Uterus (tissue), 3 donors: ENCODE measurements at regions not wholly inside any gene's neighbourhood (a gene's known extent, or its start where the extent isn't known, plus 50 kb on each side); places are given as distances from the start of the nearest gene placed in this dataset.
"Not testable (repeated sequence)": the region's sequence is repeated elsewhere in the genome, so short reads cannot be mapped to it uniquely, and the experiment has no call there.

Source experiments
- DNase-seq, 2 donors: peaks; one replicate each; pipeline ENCODE4 v3.0.0-alpha.2; 2019 to 2020
- H3K27ac ChIP-seq, 2 donors: fragments of 200-600 bp; sonication (generic); 1 replicate in 1 of 2; 2 replicates in 1 of 2; pipeline ENCODE4 v1.5.1; 2016 to 2018
- H3K27me3 ChIP-seq, 2 donors: fragments of 200-600 bp; sonication (generic); one replicate each; pipeline ENCODE4 v1.5.1; 2018 to 2019; ENCODE audit warnings: control low read depth in 1 of 2
- H3K36me3 ChIP-seq, 2 donors: fragments of 200-600 bp; sonication (generic); one replicate each; pipeline ENCODE4 v1.5.1; 2019; ENCODE audit warnings: control low read depth in 1 of 2
- H3K4me1 ChIP-seq, 2 donors: fragments of 200-600 bp; sonication (generic); one replicate each; pipeline ENCODE4 v1.5.1; 2018 to 2019; ENCODE audit warnings: control low read depth in 1 of 2
- H3K4me3 ChIP-seq, 2 donors: fragments of 200-600 bp; sonication (generic); 1 replicate in 1 of 2; 2 replicates in 1 of 2; pipeline ENCODE4 v1.5.1; 2018 to 2019; ENCODE audit warnings: mild to moderate bottlenecking in 1 of 2
- H3K9me3 ChIP-seq, 2 donors: fragments of 200-600 bp; sonication (generic); one replicate each; pipeline ENCODE4 v1.5.1; 2019; ENCODE audit warnings: control low read depth in 1 of 2
- POLR2A ChIP-seq, 2 donors: fragments of 450-650 bp; IDR thresholded peaks; one replicate each; pipeline ENCODE4 v1.6.1; 2016; ENCODE audit warnings: antibody characterized with exemption in 2 of 2, mild to moderate bottlenecking in 1 of 2, moderate library complexity in 1 of 2
- intact Hi-C: fragments of 100-400 bp; cut with DNase I; formaldehyde crosslinking; loops from one replicate; pipeline ENCODE4 v1.15.1; 2023; ENCODE audit warnings: low total_unique reads
- TF ChIP-seq, protein P1 (sequence below), 4 experiments: fragments of 200-600 bp in 2 of 4; fragments of 450-650 bp in 2 of 4; sonication (generic) in 2 of 4; IDR thresholded peaks; one replicate each; pipeline ENCODE4 v1.5.1; 2016 to 2019; ENCODE audit warnings: antibody characterized with exemption in 4 of 4, mild to moderate bottlenecking in 2 of 4, moderate library complexity in 1 of 4
- donor health status: DM: yes; HTN: yes; CAD: no.

DNA sequence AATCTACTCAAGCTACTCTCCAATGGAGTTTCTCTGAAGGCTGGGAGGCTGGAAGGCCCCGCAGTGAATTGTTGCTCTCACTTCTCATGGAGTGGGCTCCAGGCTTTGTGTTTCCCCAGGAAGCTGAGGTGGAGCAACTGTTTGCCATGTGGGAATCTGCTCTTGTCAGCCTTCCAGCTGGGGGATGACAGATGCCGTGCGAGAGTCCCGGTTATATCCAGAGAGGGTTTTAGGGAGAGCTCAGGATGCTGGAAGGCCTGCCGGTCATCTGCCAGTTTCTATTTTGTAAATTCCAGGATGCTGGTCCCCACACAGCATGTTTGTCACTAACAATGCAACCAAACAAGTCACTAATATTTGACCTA lies 98.2 kb upstream of the NAA20 start:
- Histone ChIP-seq H3K9me3 (no peaks in the 10 kb centered on the region), H3K27ac (no peak overlapping the region), H3K4me3 (no peak overlapping the region), H3K36me3 (no peaks in the 10 kb centered on the region), H3K27me3 (no peaks in the 10 kb centered on the region), H3K4me1 (no peaks in the 10 kb centered on the region)
- no peak for DNase-seq
- intact Hi-C loops, result no loop called here
- TF ChIP-seq, protein P1, sequence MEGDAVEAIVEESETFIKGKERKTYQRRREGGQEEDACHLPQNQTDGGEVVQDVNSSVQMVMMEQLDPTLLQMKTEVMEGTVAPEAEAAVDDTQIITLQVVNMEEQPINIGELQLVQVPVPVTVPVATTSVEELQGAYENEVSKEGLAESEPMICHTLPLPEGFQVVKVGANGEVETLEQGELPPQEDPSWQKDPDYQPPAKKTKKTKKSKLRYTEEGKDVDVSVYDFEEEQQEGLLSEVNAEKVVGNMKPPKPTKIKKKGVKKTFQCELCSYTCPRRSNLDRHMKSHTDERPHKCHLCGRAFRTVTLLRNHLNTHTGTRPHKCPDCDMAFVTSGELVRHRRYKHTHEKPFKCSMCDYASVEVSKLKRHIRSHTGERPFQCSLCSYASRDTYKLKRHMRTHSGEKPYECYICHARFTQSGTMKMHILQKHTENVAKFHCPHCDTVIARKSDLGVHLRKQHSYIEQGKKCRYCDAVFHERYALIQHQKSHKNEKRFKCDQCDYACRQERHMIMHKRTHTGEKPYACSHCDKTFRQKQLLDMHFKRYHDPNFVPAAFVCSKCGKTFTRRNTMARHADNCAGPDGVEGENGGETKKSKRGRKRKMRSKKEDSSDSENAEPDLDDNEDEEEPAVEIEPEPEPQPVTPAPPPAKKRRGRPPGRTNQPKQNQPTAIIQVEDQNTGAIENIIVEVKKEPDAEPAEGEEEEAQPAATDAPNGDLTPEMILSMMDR (IDR thresholded peaks at IDR 0.05), result no peak
- no peak for TF ChIP-seq POLR2A (IDR thresholded peaks at IDR 0.05)

- no peaks in the 10 kb centered on the region for H3K27me3 ChIP-seq
- H3K4me1 ChIP-seq, result no peaks in the 10 kb centered on the region
- H3K27ac ChIP-seq, result no peak overlapping the region
- H3K9me3 ChIP-seq, result no peaks in the 10 kb centered on the region
- no peak for TF ChIP-seq POLR2A (IDR thresholded peaks at IDR 0.05)
- TF ChIP-seq, protein P1 (IDR thresholded peaks at IDR 0.05), result no peak
- no peak overlapping the region for H3K4me3 ChIP-seq
- H3K36me3 ChIP-seq, result no peaks in the 10 kb centered on the region
- intact Hi-C loops, result no loop called here
- no peak for DNase-seq
Measured at GRCh38 chr20:19920381-19921138, 96.6 kb upstream of the NAA20 start.

DNA sequence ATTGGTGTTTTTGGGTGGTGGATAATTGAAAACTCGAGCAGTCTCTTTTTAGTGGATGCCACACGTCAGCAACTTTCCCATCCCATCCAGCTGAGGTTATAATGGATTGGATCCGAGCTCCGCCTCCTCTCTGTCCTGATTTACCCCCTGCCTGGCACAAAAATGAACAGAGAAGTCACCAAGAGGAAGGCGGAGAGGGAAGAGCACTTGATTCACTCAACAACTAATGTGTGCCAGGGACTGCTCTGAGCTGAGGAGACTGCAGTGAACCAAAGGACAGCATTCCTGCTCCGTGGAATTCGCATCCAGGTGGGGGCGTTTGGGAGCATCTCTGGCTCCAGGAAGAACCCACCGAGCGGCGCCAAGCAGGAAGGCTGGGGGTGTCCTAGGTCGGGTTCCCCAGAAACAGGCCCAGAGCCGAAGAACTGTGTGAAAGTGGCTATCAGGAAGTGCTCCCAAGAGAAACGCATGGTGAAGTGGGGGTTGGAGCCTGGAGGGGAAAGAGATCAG lies 95.8 kb upstream of the NAA20 start:
- H3K27ac ChIP-seq, result no peak overlapping the region
- no peaks in the 10 kb centered on the region for H3K36me3 ChIP-seq
- no peaks in the 10 kb centered on the region for H3K27me3 ChIP-seq
- no peaks in the 10 kb centered on the region for H3K4me1 ChIP-seq
- TF ChIP-seq POLR2A (IDR thresholded peaks at IDR 0.05), result no peak
- TF ChIP-seq, protein P1 (IDR thresholded peaks at IDR 0.05), result no peak
- H3K9me3 ChIP-seq, result no peaks in the 10 kb centered on the region
- intact Hi-C loops, result no loop called here
- no peak overlapping the region for H3K4me3 ChIP-seq
- DNase-seq, result no peak

DNA sequence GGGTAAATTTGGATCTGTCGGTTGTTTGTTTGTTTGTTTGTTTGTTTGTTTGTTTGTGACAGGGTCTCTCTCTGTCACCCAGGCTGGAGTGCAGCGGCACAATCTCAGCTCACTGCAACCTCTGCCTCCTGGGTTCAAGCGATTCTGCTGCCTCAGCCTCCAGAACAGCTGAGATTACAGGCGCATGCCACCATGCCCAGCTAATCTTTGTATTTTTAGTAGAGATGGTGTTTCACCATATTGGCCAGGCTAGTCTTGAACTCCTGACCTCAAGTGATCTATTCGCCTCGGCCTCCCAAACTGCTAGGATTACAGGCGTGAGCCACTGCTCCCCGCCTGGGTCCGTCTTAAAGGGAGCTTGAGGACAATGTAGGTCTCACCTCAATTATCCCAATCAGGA lies 95.3 kb upstream of the NAA20 start:
- H3K27me3 ChIP-seq, H3K36me3 ChIP-seq, intact Hi-C loops, H3K9me3 ChIP-seq, H3K4me1 ChIP-seq, H3K27ac ChIP-seq, H3K4me3 ChIP-seq, DNase-seq: not testable (repeated sequence)

DNA sequence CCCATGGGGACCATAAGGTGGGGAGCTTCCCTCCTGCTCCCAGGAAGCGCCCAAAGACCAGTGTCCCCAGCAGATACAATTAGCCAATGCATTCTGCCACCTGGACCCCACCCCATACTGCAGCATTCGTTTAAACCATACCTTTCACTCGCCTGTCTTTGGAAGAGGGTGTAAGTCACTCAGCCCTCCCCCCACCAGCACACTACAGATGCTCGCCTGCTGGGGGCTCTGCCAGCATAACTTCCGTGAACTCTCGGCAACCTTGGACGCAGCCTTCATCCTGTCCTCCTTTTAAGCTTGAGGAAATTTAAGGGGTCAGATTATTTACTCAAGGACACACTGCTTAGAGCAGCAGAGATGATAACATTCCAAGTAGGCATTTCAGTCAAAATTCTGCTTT lies 94.4 kb upstream of the NAA20 start:
- Histone ChIP-seq H3K4me1 (no peaks in the 10 kb centered on the region), H3K27ac (no peak overlapping the region), H3K36me3 (no peaks in the 10 kb centered on the region), H3K9me3 (no peaks in the 10 kb centered on the region), H3K27me3 (no peaks in the 10 kb centered on the region), H3K4me3 (no peak overlapping the region)
- DNase-seq, result no peak
- intact Hi-C loops, result no loop called here
- TF ChIP-seq, protein P1 (IDR thresholded peaks at IDR 0.05), result no peak
- TF ChIP-seq POLR2A (IDR thresholded peaks at IDR 0.05), result no peak
